ENCODE measurements at regions not wholly inside any gene's neighbourhood (a gene's known extent, or its start where the extent isn't known, plus 50 kb on each side); places are given as distances from the start of the nearest gene placed in this dataset.

DNA sequence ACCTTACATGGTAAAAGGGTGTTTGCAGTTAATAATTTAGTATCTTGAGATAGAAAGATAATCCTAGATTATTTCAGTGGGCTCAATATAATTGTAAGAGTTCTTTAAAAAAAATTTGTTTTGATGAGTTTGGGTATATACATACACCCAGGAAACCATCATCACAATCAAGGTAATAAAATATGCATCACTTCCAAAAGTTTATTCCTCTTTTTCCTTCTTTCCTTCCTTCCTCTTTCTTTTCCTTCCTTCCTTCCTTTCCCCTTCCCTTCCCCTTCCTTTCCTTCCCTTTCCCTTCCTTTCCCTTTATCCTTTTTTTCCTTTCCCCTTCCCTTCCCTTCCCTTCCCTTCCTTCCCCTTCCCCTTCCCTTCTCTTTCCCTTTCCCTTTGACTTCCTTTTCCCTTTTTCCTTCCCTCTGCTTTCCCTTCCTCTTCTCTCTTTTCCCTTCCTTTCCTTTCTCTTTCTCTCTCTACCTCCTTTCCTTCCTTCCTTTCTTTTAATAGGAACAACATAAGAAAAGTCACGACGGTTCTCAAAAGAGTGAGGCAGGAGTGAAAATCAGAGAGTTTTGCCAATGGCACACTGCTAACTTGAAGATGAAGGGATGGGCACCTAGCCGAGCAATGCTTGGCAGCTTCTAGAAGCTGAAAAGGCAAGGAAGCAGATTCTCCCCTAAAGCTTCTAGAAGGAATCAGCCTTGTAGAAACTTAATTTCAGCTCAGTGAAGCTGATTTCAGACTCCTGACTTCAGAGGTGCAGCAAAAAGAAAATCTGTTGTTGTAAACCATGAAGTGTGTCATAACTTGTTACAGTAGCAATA, 2050.2 kb upstream of the AGA start:
- Mint-ChIP-seq H3K4me3 (ENCODE audit: unreplicated experiment) (no peak overlapping the region), H3K27ac (ENCODE audit: unreplicated experiment) (no peak overlapping the region), H3K4me1 (ENCODE audit: low read depth, unreplicated experiment) (no peaks in the 10 kb centered on the region), H3K9me3 (ENCODE audit: unreplicated experiment) (no peaks in the 10 kb centered on the region), H3K36me3 (ENCODE audit: low read depth, unreplicated experiment) (no peaks in the 10 kb centered on the region), H3K27me3 (ENCODE audit: low read depth, unreplicated experiment) (no peaks in the 10 kb centered on the region)
- Histone ChIP-seq H3K9ac (ENCODE audit: low read length) (no peak overlapping the region), H3K4me3 (ENCODE audit: insufficient read depth, low read depth, low read length) (no peak overlapping the region), H3K9me3 (ENCODE audit: insufficient read depth, low read depth, low read length) (no peaks in the 10 kb centered on the region), H3K4me2 (ENCODE audit: low read length) (no peak overlapping the region), H3K4me1 (ENCODE audit: insufficient read depth, low read length) (no peaks in the 10 kb centered on the region), H3K27me3 (ENCODE audit: insufficient read depth, low read length) (no peaks in the 10 kb centered on the region), H4K20me1 (ENCODE audit: insufficient read depth, low read length) (no peaks in the 10 kb centered on the region), H3K79me2 (ENCODE audit: insufficient read depth, low read length) (no peaks in the 10 kb centered on the region), H3K36me3 (ENCODE audit: insufficient read depth, low read length) (no peaks in the 10 kb centered on the region), H2AFZ (ENCODE audit: low read depth, low read length) (no peak overlapping the region), H3K27ac (ENCODE audit: low read depth, low read length) (no peak overlapping the region)
- no peak for TF ChIP-seq EZH2 (IDR thresholded peaks at IDR 0.05; ENCODE audit: insufficient read depth, low read length)
- TF ChIP-seq, protein P1, sequence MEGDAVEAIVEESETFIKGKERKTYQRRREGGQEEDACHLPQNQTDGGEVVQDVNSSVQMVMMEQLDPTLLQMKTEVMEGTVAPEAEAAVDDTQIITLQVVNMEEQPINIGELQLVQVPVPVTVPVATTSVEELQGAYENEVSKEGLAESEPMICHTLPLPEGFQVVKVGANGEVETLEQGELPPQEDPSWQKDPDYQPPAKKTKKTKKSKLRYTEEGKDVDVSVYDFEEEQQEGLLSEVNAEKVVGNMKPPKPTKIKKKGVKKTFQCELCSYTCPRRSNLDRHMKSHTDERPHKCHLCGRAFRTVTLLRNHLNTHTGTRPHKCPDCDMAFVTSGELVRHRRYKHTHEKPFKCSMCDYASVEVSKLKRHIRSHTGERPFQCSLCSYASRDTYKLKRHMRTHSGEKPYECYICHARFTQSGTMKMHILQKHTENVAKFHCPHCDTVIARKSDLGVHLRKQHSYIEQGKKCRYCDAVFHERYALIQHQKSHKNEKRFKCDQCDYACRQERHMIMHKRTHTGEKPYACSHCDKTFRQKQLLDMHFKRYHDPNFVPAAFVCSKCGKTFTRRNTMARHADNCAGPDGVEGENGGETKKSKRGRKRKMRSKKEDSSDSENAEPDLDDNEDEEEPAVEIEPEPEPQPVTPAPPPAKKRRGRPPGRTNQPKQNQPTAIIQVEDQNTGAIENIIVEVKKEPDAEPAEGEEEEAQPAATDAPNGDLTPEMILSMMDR (IDR thresholded peaks at IDR 0.05; ENCODE audit: insufficient read depth, low read depth, low read length) = no peak
- FAIRE-seq (no peak), DNase-seq (ENCODE audit: low read depth) (no peak)

DNA sequence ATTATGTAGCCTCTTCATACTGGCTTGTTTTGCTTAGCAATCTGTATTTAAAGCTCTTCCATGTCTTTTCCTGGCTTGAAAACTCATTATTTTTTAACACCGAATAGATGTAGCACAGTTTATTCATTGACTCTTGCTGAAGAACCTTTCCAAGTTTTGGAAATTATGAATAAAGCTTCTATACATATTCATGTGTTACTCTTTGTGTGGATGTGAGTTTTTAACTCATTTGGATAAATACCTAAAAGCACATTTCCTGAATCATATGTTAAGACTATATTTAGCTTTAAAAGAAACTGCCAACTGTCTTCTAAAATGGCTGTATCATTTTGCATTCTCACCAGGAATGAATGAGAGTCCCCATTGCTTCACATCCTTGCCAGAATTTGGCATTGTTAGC, 2061.7 kb upstream of the AGA start:
- FAIRE-seq (no peak), DNase-seq (ENCODE audit: low read depth) (no peak)
- no peak overlapping the region for H2AFZ ChIP-seq (ENCODE audit: low read depth, low read length)
- H3K36me3 ChIP-seq (ENCODE audit: insufficient read depth, low read length) = no peaks in the 10 kb centered on the region
- H3K9me3 ChIP-seq (ENCODE audit: insufficient read depth, low read depth, low read length) = no peaks in the 10 kb centered on the region
- no peak overlapping the region for H3K9ac ChIP-seq (ENCODE audit: low read length)
- H3K27ac ChIP-seq (ENCODE audit: low read depth, low read length) = no peak overlapping the region
- no peak overlapping the region for H3K4me3 Mint-ChIP-seq (ENCODE audit: unreplicated experiment)
- H3K4me1 Mint-ChIP-seq (ENCODE audit: low read depth, unreplicated experiment) = no peaks in the 10 kb centered on the region
- H3K27me3 ChIP-seq (ENCODE audit: insufficient read depth, low read length) = no peaks in the 10 kb centered on the region
- H3K4me3 ChIP-seq (ENCODE audit: insufficient read depth, low read depth, low read length) = no peak overlapping the region
- no peaks in the 10 kb centered on the region for H3K27me3 Mint-ChIP-seq (ENCODE audit: low read depth, unreplicated experiment)
- TF ChIP-seq, protein P1 (IDR thresholded peaks at IDR 0.05; ENCODE audit: insufficient read depth, low read depth, low read length) = no peak
- no peak for TF ChIP-seq EZH2 (IDR thresholded peaks at IDR 0.05; ENCODE audit: insufficient read depth, low read length)
- no peaks in the 10 kb centered on the region for H3K79me2 ChIP-seq (ENCODE audit: insufficient read depth, low read length)
- H3K27ac Mint-ChIP-seq (ENCODE audit: unreplicated experiment) = no peak overlapping the region
- H3K4me1 ChIP-seq (ENCODE audit: insufficient read depth, low read length) = no peaks in the 10 kb centered on the region
- no peaks in the 10 kb centered on the region for H3K36me3 Mint-ChIP-seq (ENCODE audit: low read depth, unreplicated experiment)
- H3K4me2 ChIP-seq (ENCODE audit: low read length) = no peak overlapping the region
- H4K20me1 ChIP-seq (ENCODE audit: insufficient read depth, low read length) = no peaks in the 10 kb centered on the region
- peaks cover 3% of the 10 kb centered on the region for H3K9me3 Mint-ChIP-seq (ENCODE audit: unreplicated experiment)

DNA sequence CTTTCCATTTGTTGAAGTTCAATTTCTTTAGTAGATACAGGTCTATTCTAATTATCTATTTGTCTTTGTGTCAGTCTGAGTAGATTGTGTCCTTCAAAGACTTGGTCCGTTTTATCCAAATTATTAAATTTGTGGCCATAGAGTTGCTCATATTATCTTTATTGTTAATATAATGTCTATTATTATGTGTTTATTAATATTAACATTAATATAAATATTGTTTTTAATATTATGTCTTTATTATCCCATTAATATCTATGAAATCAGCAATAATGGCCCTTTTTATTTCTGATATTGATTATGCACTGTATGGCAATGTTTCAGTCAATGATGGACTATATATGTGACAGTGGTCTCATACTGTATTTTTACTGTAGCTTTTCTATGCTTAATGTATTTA, 2067.3 kb upstream of the AGA start:
- DNase-seq (ENCODE audit: low read depth) = no peak
- H4K20me1 ChIP-seq (ENCODE audit: insufficient read depth, low read length) = no peaks in the 10 kb centered on the region
- H3K79me2 ChIP-seq (ENCODE audit: insufficient read depth, low read length) = no peaks in the 10 kb centered on the region
- no peak for FAIRE-seq
- H2AFZ ChIP-seq (ENCODE audit: low read depth, low read length) = no peak overlapping the region
- no peaks in the 10 kb centered on the region for H3K36me3 ChIP-seq (ENCODE audit: insufficient read depth, low read length)
- H3K27me3 ChIP-seq (ENCODE audit: insufficient read depth, low read length) = no peaks in the 10 kb centered on the region
- no peak overlapping the region for H3K9ac ChIP-seq (ENCODE audit: low read length)
- no peaks in the 10 kb centered on the region for H3K4me1 ChIP-seq (ENCODE audit: insufficient read depth, low read length)
- no peak for TF ChIP-seq EZH2 (IDR thresholded peaks at IDR 0.05; ENCODE audit: insufficient read depth, low read length)
- TF ChIP-seq, protein P1 (IDR thresholded peaks at IDR 0.05; ENCODE audit: insufficient read depth, low read depth, low read length) = no peak
- H3K27ac ChIP-seq (ENCODE audit: low read depth, low read length) = no peak overlapping the region
- no peak overlapping the region for H3K27ac Mint-ChIP-seq (ENCODE audit: unreplicated experiment)
- H3K4me3 ChIP-seq (ENCODE audit: insufficient read depth, low read depth, low read length) = no peak overlapping the region
- no peaks in the 10 kb centered on the region for H3K36me3 Mint-ChIP-seq (ENCODE audit: low read depth, unreplicated experiment)
- H3K9me3 Mint-ChIP-seq (ENCODE audit: unreplicated experiment) = peaks cover 3% of the 10 kb centered on the region
- no peak overlapping the region for H3K4me3 Mint-ChIP-seq (ENCODE audit: unreplicated experiment)
- no peaks in the 10 kb centered on the region for H3K27me3 Mint-ChIP-seq (ENCODE audit: low read depth, unreplicated experiment)
- H3K4me2 ChIP-seq (ENCODE audit: low read length) = no peak overlapping the region
- H3K9me3 ChIP-seq (ENCODE audit: insufficient read depth, low read depth, low read length) = no peaks in the 10 kb centered on the region
- H3K4me1 Mint-ChIP-seq (ENCODE audit: low read depth, unreplicated experiment) = no peaks in the 10 kb centered on the region
